Vagina (tissue), 2 donors: ENCODE measurements at regions not wholly inside any gene's neighbourhood (a gene's known extent, or its start where the extent isn't known, plus 50 kb on each side); places are given as distances from the start of the nearest gene placed in this dataset.

Experiments
- DNase-seq, 2 donors: peaks; one replicate each; pipeline ENCODE4 v3.0.0-alpha.2; 2017; ENCODE audit errors: extremely low spot score in 2 of 2
- H3K27ac ChIP-seq: fragments of 200-600 bp; sonication (generic); one replicate; pipeline ENCODE4 v1.5.1; 2019
- H3K27me3 ChIP-seq: fragments of 200-600 bp; sonication (generic); one replicate; pipeline ENCODE4 v1.5.1; 2019
- H3K36me3 ChIP-seq, 2 donors: fragments of 200-600 bp; sonication (generic); one replicate each; pipeline ENCODE4 v1.5.1; 2017 to 2019
- H3K4me1 ChIP-seq: fragments of 200-600 bp; sonication (generic); one replicate; pipeline ENCODE4 v1.5.1; 2019
- H3K4me3 ChIP-seq, 2 donors: fragments of 200-600 bp; sonication (generic); 1 replicate in 1 of 2; 2 replicates in 1 of 2; pipeline ENCODE4 v1.5.1; 2016 to 2019
- H3K9me3 ChIP-seq: fragments of 200-600 bp; sonication (generic); one replicate; pipeline ENCODE4 v1.5.1; 2019
- CTCF ChIP-seq, 3 experiments: fragments of 450-650 bp in 2 of 3; fragments of 200-600 bp in 1 of 3; sonication (generic) in 1 of 3; IDR thresholded peaks; one replicate each; pipeline ENCODE4 v1.5.1; 2017 to 2019; ENCODE audit warnings: antibody characterized with exemption in 3 of 3, mild to moderate bottlenecking in 2 of 3, moderate library complexity in 2 of 3
- POLR2A ChIP-seq, 2 donors: fragments of 450-650 bp; IDR thresholded peaks; one replicate each; pipeline ENCODE4 v1.6.1; 2017; ENCODE audit warnings: antibody characterized with exemption in 2 of 2, mild to moderate bottlenecking in 2 of 2, moderate library complexity in 2 of 2
- POLR2AphosphoS5 ChIP-seq, 2 donors: sonication (generic); formaldehyde crosslinking; IDR thresholded peaks; one replicate each; pipeline ENCODE4 v1.9.0; 2017; ENCODE audit warnings: antibody characterized with exemption in 2 of 2, mild to moderate bottlenecking in 2 of 2, low read depth in 1 of 2; ENCODE audit not compliant: insufficient read depth in 1 of 2
- intact Hi-C: fragments of 100-400 bp; cut with DNase I; formaldehyde crosslinking; loops from one replicate; pipeline ENCODE4 v1.15.1; 2023

- no peak overlapping the region for H3K4me3 ChIP-seq
- H3K36me3 ChIP-seq, result no peaks in the 10 kb centered on the region
- H3K27me3 ChIP-seq, result no peaks in the 10 kb centered on the region
- H3K9me3 ChIP-seq, result no peaks in the 10 kb centered on the region
- intact Hi-C loops, result no loop called here
- no peak overlapping the region for H3K27ac ChIP-seq
- no peak for DNase-seq
- no peaks in the 10 kb centered on the region for H3K4me1 ChIP-seq
- TF ChIP-seq POLR2AphosphoS5 (IDR thresholded peaks at IDR 0.05; ENCODE audit: insufficient read depth in 1 of 2, low read depth in 1 of 2) (no peak), POLR2A (IDR thresholded peaks at IDR 0.05) (no peak), CTCF (IDR thresholded peaks at IDR 0.05) (no peak)
Observed at GRCh38 chr3:82927309-82928253, 1166.1 kb upstream of the GBE1 start.

GRCh38 chr3:82891028-82891427 is 1129.6 kb upstream of the GBE1 start:
- Histone ChIP-seq H3K4me1 (no peaks in the 10 kb centered on the region), H3K36me3 (no peaks in the 10 kb centered on the region), H3K4me3 (no peak overlapping the region), H3K27ac (no peak overlapping the region), H3K9me3 (no peaks in the 10 kb centered on the region), H3K27me3 (no peaks in the 10 kb centered on the region)
- no peak for DNase-seq
- TF ChIP-seq POLR2A (IDR thresholded peaks at IDR 0.05) (no peak), CTCF (IDR thresholded peaks at IDR 0.05) (no peak), POLR2AphosphoS5 (IDR thresholded peaks at IDR 0.05; ENCODE audit: insufficient read depth in 1 of 2, low read depth in 1 of 2) (no peak)
- intact Hi-C loops, result no loop called here

GRCh38 chr3:82883072-82883471 is 1121.6 kb upstream of the GBE1 start:
- H3K27me3 ChIP-seq, result no peaks in the 10 kb centered on the region
- no peak overlapping the region for H3K27ac ChIP-seq
- DNase-seq, result no peak
- no peaks in the 10 kb centered on the region for H3K36me3 ChIP-seq
- no peak for TF ChIP-seq POLR2AphosphoS5 (IDR thresholded peaks at IDR 0.05; ENCODE audit: insufficient read depth in 1 of 2, low read depth in 1 of 2)
- H3K9me3 ChIP-seq, result no peaks in the 10 kb centered on the region
- H3K4me1 ChIP-seq, result no peaks in the 10 kb centered on the region
- intact Hi-C loops, result no loop called here
- H3K4me3 ChIP-seq, result no peak overlapping the region

- Histone ChIP-seq H3K4me3 (no peak overlapping the region), H3K36me3 (no peaks in the 10 kb centered on the region), H3K27me3 (no peaks in the 10 kb centered on the region), H3K9me3 (no peaks in the 10 kb centered on the region), H3K27ac (no peak overlapping the region), H3K4me1 (no peaks in the 10 kb centered on the region)
- TF ChIP-seq POLR2A (IDR thresholded peaks at IDR 0.05) (no peak), CTCF (IDR thresholded peaks at IDR 0.05) (no peak), POLR2AphosphoS5 (IDR thresholded peaks at IDR 0.05; ENCODE audit: insufficient read depth in 1 of 2, low read depth in 1 of 2) (no peak)
- intact Hi-C loops, result no loop called here
- no peak for DNase-seq
Observed at GRCh38 chr3:82875401-82875800, 1114.0 kb upstream of the GBE1 start.

- Histone ChIP-seq H3K4me1 (no peaks in the 10 kb centered on the region), H3K9me3 (no peaks in the 10 kb centered on the region), H3K27me3 (no peaks in the 10 kb centered on the region), H3K27ac (no peak overlapping the region), H3K36me3 (no peaks in the 10 kb centered on the region), H3K4me3 (no peak overlapping the region)
- DNase-seq, result no peak
- intact Hi-C loops, result no loop called here
- TF ChIP-seq CTCF (IDR thresholded peaks at IDR 0.05) (no peak), POLR2AphosphoS5 (IDR thresholded peaks at IDR 0.05; ENCODE audit: insufficient read depth in 1 of 2, low read depth in 1 of 2) (no peak), POLR2A (IDR thresholded peaks at IDR 0.05) (no peak)
Observed at GRCh38 chr3:82839871-82840270, 1078.4 kb upstream of the GBE1 start.
